NCI-H1417 (cell line): ENCODE measurements at regions not wholly inside any gene's neighbourhood (a gene's known extent, or its start where the extent isn't known, plus 50 kb on each side); places are given as distances from the start of the nearest gene placed in this dataset.
A peak's percentile ranks its signal among the peaks of the same experiment; 100 is the strongest.

Experiments used
- DNase-seq, 3 experiments: peaks; one replicate each; lab custom pipeline; 2025; lab: John Stamatoyannopoulos, UW

DNA sequence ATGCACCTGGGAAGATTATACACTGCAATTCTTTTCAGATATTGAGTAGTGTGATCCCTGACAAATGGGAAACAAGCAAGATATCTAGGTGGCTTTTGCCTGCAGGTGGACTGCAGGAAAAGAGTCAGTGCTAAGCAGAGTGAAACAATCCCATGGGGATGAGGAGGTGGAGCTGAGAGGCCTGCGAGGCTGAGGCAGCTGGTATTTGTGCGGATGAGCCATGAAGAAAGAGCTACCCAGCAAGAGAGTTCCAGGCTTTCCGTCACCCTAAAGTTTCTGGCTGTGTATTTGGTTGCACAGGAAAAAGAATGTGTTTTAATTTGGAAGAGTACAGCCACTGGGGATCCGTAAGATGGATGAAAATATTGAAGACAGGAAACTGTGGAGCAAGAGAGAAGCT is 714.1 kb upstream of the COBL start:
- DNase-seq = no peak

DNA sequence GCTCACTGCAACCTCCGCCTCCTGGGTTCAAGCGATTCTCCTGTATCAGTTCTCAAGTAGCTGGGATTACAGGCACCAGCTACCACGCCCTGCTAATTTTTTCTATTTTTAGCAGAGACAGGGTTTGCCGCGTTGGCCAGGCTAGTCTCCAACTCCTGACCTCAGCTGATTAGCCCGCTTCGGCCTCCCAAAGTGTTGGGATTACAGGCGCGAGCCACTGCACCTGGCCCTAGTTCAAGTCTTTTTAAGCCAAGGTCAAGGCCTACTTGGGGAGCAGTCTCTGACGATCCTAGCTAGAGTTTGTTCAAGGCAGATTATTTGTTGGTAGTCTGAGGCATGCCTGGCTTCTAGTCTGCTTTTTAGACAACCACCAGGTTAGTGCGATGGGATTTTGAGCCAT is 709.5 kb upstream of the COBL start:
- DNase-seq = no peak

DNA sequence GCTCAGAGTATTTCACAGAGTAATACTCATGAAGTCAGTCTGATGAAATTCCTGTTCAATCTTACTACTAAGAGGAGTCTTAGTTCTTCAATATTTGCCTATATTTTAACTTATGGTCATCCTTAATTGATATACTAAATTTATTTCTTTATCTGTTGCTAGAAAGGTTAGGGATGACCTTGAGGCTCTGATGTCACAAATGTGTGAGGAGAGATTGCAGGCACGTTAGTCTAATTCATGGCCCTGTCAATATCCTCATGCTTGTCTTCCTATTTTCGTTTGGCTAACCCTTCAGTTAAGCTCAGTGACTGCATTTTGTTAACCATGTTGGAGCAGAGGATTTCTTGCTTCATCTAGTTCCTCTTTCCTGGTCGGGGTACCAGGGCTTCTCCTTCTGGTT is 704.7 kb upstream of the COBL start:
- no peak for DNase-seq

DNA sequence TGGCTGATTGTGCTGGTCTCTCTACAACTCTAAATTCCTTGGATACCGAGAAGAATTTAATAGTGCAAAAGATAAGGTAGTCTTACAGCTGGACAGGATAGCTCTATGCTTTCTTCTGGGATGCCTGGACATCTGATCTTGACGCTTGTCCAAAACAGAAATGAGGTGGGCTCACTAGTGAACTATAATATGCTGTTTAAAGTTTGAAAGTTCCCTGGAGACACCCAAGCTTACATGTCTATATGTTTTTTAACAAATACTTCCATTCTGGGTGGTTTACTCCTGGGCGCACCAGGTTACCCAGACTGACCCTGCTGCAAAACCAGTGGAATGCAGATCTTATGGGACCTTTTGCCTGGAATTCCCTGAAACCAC is 702.1 kb upstream of the COBL start:
- no peak for DNase-seq

DNA sequence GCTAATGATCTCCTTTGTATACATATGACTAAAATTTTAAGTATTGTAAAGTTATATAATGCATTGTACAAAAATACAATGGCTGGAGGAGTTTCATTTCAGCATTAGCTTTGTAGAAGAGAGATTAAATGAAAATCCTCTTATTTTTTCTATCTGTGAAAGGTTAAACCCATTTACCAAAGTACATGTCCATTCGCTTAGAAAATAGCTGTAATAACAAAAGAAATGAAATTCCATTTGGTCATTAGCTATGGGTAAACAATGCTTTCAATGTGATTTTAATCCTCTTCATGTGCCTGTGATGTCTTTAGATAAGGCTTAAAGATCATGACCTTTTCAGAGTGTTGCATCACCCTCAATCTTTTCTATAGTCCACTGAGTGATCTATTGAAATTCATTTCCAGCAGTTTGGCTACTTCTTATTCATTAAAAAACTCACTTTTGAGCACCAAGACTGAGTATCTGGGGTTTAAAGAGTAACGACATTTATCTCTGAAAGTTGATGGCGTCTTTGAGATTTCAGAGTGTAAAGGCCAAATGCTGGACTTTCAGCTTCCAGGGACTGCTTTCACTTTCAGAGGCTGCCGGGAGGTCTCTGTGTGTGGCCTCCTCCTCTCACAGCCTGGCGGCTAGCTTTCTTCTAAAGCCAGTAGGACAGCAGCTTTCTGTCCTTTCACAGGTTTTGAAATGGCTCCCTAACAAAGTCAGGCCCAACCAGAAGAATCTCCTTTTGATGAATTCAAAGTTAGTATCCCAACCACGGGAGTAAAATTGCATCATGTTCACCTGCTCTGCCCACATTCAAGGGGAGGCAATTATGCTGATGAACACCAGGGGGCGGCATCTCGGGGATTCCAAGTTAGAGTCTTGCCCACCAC is 701.4 kb upstream of the COBL start:
- peak; percentile 6 to 23 (median 7) for DNase-seq

DNA sequence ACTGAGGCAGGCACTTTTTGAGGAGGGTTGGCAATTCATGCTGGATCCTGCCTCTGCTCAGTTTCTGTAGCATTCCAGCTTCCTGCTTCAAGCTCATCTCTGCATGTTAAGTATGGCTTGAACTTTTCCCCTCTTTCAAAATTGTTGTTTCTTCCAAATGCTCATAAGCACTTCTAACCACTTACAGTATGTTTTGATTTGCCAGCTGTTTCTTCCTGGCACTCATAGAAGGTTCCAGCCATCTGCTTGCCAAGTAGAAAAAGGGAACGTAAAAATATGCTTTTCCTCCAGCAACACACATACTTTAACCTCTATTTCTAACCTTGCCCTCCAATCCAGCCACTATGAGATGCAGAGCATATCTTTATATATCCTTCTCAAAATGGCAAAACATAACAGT is 692.6 kb upstream of the COBL start:
- DNase-seq = no peak

DNA sequence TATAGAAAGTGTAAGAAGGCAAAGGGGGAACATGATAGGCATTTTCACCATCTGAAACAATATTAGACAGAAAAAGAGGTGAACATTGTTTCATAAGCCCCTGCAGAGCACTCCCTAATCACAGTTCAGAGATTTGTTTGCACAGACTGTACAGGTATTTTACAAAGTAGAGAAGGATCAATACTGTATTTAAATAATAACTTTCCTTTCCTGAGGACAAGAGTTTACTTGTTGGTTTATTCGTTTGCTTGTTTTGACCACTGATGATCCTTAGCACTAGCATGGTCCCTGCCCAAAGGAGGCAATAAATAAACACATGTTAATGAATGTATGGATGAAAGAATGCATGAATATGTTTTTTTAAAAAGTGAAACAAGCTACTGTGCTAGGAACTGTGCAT is 690.1 kb upstream of the COBL start:
- no peak for DNase-seq

DNA sequence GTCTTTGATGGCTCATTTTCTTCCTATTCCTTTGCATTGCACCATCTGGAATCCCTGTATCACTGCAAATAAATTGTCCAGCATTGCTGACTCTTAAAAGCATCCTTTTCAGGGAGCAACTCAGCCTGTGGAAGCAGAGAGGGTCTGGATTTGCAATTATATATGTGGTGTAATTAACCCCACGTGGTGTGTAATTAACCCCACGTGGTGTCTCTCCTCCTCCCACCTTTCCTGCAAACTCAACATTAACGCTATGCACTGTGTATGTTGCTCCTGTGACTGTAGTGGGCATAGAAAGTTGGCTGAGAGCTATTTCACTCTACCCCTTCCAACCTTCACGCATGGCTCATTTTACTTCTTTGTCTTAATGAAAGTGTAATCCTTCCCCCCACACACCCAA is 689.0 kb upstream of the COBL start:
- no peak for DNase-seq

DNA sequence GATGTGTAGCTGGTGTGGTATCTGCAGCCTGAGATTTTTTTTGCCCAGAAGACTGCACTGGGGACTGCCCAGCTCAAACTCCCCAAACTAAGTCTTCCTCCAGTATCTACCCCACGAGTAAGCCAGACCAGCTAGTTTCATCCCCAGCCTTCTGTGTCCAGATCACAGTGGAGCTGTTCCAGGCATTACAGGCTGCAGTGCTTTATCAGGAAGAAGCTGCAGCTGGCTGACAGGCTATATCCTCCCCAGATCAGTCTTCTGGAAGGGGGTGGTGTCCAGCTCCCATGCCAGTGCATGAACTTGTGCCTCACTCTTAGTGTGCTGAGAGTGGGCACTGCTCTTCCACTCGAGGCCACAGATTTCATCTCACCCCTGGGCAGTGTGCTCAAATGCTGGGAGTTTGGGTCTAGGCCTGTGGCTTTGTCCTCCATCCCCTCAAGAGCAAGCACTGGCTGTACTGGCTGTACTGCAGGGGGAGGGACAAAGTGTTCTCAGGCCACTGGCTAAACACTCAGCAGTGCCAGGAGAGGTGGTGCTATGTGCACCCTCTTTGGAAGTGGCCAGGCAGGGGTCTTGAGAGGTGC is 679.1 kb upstream of the COBL start:
- DNase-seq = no peak

DNA sequence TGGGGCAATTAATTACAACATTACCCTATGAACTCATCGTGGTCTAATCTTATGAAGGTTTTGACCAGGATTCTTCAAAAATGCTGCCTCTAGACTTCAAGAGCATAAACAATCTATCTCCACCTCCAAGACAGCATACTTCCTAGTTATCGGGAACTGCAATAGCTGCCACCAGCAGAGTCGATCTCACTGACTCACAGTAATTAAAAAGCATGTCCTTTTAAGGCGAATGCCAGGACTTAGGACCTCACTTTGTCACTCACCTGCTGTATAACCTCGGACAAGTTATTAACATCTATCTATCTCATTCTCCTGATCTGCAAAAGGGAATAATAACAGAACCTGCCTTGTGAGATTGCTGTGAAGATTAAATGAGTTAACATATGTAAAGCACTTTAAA is 666.0 kb upstream of the COBL start:
- no peak for DNase-seq

DNA sequence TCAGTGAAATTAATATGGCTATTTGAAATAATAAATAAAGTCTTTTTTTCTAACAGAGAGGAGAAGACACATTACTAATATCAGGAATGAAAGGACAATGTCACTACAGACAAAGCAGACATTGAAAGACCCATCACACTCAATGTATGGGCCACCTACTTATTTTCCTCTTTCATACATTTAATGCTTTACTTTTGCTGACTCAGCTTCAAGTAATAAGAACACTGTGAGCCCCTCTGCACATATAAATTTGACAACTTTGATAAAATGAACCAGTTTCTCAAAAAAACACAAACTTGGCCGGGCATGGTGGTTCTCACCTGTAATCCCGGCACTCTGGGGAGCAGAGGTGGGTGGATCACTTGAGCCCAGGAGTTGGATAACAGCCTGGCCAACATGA is 664.2 kb upstream of the COBL start:
- no peak for DNase-seq

DNA sequence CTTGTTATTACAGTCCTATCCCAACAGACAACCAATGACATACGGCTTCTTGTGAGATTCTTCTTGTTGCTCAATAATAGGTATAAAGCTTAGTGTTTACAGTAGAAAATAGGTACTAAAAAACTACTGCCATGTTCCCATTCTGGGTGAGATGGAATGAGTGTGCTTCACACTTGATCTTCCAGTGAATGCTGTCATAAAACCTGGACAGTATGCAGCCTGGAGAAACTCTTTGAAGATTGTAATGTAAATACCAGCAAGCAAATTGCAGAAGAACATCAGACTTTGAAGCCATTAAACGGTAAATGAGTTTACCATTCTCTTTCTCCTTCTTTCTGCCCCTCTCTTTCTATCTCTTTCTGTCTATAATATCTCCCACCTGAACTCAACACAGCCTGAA is 663.7 kb upstream of the COBL start:
- peak in 1 of 3 experiments; percentile 13 for DNase-seq

DNA sequence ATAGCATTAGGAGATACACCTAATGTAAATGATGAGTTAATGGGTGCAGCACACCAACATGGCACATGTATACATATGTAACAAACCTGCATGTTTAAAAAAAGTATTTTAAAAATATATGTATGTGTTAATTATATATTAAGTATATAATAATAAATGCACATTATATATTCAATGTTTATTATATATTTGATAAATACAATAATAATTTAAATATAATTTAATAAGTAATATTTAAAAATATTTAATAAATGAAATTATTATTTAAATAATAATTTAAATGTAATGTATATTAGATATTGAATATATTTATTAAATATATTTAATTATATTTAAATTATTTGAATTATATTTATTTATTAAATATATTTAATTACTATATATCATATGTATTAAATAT is 661.3 kb upstream of the COBL start:
- DNase-seq = no peak

DNA sequence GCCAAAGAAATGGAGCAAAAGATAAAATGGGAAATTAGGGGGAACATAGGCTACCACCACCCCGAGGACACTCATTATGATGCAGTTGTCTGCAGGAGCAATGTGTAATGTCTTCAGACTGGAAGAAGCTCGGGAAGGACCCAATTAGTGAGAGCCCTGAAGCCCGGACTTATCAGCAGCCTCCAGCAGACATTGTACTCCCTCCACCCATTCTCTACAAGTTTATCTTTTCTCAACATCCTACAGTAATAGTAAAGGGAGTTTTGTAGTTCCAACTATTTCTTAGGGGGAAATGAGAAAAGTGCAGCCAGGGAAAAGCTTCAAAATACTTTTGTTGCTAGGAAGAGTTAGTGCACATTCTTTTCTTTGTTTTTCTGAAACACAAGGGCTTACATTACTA is 657.3 kb upstream of the COBL start:
- DNase-seq = no peak

DNA sequence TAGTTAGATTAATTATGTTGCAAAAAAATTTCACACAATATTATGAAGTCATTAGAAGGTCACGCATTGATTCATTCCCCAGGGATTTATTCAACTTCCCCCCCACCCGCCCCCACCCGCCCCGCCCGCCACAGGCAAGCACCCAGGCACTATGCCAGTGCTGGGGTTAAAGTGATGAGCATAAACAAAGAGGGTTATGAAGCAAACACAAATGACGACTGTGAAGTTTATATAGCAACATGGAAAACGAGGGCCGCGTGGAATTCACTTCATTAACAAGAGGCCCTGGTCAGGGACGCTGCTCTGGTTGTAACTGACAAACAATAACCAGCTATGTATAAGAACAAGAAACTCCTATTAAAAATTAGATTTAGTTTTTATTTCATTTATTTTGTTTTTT is 656.5 kb upstream of the COBL start:
- no peak for DNase-seq

DNA sequence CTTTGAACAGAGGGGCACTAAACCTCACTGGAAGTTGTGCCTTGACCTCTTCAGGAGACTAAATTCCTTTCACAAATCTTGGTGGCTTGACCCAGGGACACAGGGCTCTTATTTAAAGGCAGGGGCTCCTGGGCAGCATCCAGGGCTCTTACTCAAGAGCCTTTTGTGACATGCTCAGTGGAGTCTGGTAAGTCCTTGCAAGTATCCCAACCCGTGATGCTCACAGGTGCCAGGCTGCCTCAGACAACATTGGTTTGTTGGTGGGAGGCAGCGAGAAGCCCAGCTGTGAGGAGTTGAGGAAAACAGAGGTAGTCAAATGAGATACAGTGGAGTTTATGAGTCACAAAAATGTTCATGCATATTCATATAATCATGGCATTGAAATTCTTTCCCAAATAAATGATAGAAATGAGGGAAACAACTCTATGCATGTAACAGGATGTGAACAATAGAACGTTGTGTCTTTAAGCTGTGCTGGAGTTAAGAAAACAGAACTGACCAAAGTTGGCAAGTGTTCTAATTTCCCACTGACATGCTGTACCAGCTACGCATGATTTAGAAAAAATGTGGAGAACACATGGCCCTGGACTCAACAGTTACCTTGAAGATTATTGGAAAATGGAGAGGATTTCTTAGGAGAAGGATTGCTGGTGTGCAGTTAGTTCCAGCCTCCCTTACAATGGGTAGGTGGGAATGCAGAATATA is 654.5 kb upstream of the COBL start:
- no peak for DNase-seq

DNA sequence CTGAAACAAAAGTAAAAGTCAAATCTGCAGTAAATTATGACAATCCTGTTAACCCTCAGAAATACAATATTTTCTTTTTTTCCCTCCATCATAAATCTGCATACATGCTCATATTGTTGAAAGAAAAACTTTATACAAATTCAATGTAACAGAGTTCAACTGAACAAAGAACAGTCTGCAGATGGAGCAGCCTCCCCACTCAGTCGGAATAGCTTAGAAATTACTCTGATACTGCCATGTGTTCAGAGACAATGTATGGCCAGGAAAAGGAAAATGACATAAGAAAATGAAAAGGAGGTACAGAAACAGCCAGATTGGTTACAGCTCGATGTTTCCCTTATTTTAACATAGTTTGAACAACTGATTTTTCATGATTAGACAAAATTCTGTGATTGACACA is 651.9 kb upstream of the COBL start:
- no peak for DNase-seq

DNA sequence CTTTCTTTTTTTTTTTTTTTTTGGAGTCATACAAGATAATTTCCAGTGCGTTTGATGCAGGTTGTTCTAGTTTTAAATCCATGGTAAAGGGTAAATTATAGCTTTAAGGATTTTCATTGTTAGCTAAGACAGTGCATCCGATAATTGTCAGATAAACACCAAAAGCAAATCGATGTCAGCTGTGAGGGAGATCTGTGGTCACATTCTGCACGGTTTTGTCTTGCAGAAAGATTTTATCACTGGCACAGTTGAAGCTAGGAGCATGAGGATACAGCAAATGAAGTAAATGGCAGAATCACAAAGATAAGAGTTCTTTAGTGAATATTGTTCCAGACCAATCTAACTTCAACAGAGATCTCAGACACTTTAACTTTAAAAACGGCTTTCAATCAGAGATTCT is 648.8 kb upstream of the COBL start:
- DNase-seq = no peak

DNA sequence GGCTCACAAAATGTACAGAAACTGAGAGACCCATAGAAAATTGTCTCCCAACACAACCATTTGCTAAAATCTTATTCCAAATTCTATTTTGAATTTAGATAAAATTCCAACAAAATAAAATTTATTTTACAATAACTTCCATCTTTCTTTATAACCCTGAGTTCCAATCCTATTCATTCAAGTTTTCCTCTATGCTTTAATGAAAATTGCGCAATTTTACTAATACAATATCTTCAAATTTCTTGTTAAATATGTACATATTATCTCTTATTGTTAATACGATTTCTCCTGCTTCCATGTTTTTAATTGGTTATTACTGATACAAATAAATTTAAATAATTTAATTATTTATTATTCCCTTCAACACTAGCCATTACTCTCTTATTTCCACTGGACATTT is 645.2 kb upstream of the COBL start:
- no peak for DNase-seq

DNA sequence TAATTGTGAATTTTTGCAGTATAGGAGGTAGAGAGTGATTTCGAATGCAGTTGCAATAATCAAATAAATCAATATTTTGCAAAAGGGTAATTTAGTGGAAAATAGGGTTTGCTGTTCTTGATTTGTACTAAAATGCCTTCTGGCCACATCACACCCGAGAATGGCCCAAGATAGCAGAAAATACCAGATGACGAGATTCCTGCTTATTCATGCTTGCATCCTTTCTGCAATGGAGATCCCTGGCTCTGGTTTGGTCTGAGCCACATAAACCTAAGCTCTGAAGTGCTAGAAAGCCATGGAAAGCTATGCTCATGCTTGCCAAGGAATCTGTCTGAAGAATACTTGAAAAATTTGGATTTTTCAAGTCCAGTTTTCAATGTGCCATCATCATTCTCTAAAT is 634.2 kb upstream of the COBL start:
- no peak for DNase-seq

DNA sequence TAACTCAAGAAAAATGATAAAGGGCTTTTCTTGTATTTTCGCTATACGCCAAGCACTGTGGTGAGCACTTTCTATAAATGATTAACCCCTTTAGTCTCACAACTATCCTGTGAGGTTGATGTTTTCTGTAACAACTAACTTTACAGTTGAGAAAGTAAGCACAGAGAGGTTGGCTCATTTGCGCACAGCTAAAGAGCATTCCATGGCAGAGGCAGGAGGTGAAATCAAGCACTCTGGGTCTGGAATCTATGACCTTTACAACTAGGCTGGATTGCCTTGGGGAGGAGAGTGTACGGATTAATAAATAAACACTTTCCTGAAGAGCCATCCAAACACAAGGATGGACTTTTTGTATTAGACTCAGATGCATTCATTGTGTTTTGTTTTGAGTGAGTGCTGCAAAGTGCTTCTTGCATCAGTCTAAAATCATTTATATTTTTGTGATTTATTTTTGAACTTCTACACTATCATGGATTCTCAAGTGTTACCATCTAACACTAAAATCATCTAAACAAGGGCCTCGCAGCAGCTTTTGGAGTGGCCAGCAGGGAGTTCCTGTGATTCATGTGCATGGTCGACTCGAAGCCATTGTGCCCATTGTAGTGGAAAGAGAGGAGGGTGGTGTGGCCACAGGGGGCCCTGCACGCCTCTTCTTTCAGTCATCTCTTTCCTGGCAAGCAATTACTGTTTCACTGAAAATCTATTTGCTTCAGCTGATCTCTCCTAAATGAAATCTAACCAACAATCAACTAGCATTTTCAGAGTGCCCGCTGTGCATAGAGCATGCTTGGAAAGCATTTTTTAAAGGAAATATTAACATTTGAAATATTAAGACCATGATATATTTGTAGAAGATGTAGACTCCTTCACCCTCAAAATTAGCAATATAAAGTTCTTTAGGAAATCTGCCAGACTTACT is 633.4 kb upstream of the COBL start:
- DNase-seq = peak in 1 of 3 experiments; percentile 13

DNA sequence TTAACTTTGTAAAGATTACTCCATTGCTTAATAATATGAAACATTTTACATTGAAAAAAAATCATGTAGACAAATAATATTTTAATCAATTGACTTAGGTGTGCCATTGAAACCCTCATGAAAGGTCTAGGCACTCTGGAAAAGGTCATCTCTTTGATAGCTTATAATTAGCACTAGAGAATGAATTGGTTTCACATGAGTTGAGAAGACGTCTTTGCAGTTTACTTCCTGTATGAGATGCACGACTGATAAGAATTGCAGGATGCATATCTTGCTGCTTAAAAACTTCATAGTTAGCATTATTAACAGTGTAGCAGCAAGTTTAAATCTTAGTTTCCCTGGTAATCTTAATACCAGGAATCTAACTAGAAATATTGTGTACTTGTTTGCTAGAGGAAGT is 614.2 kb upstream of the COBL start:
- DNase-seq = no peak
